ENCODE measurements at regions not wholly inside any gene's neighbourhood (a gene's known extent, or its start where the extent isn't known, plus 50 kb on each side); places are given as distances from the start of the nearest gene placed in this dataset.

- DNase-seq, result no peak
These were observed 1074.1 kb upstream of the AUTS2 start for GRCh38 chr7:68524126-68524525.

DNA sequence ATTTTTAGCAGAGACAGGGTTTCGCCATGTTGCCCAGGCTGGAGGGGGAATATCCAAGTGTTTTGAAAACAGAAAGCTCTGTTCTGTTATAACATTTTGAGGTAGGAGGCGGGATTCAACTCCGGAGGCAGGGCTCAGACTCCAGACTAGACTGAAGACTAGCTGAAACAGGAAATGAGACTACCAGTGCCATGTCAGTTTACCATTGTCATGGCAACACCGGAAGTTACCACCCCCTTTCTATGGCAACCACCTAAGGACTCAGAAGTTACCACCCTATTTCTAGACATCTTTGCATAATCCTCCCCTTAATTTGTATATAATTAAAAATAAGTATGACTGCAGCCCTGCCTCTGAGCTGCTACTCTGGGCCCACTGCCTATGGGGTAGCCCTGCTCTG, 1069.1 kb upstream of the AUTS2 start:
- DNase-seq, result no peak

- DNase-seq, result no peak
These were observed 1063.0 kb upstream of the AUTS2 start for GRCh38 chr7:68535266-68535665.

DNA sequence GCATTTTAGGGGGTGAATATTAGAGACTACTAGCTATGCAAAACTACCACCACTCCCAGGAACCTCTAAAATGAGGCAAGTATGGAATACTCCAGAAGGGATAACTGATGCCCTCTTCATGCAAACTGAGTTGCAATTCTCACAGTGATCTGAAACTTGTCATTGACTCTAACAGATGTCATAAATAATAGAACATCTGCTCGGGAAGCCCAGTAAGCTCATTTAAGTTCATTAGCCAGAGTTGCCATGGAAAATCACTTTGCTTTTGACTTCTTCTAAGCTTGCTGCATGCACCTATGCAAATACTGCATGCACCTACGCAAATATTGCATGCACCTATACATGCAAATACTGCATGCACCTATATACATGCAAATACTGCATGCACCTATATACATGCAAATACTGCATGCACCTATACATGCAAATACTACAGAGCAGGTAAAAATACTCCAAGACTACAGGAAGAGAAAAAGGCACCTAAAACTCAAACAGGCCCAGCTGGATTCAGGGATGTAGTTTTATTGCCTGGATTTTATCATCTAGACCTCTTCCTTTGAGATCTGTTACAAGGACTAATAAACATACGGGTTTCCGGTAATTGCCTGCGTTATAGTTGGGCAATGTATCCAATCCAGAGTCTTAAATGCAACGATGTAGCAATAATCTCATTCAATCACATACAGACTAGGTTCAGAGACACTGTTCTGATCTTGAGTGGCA, 1061.1 kb upstream of the AUTS2 start:
- no peak for DNase-seq

GRCh38 chr7:68537774-68538071, 1060.6 kb upstream of the AUTS2 start:
- no peak for DNase-seq

DNA sequence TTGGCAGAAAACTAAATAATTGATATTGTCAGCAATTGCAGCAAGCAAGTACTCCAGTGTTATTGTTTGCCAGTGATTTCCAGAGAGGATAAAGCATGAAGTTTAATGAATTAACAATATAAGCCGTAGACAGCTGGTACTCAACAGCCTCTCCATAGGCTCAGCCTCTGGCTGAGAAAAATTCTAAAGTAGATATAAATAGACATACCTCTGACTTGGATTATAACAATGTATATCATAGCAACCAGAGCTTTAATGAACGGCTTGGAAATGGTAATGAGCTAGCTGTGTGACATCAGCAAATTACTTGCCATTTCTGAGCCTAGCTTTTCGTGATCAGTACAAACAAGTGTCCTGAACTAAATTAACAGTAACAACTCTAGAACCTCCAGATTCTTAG, 1055.4 kb upstream of the AUTS2 start:
- DNase-seq, result no peak

- no peak for DNase-seq
These were observed 1053.4 kb upstream of the AUTS2 start for GRCh38 chr7:68544851-68545250.

- DNase-seq, result no peak
These were observed 1051.1 kb upstream of the AUTS2 start for GRCh38 chr7:68547181-68547580.

DNA sequence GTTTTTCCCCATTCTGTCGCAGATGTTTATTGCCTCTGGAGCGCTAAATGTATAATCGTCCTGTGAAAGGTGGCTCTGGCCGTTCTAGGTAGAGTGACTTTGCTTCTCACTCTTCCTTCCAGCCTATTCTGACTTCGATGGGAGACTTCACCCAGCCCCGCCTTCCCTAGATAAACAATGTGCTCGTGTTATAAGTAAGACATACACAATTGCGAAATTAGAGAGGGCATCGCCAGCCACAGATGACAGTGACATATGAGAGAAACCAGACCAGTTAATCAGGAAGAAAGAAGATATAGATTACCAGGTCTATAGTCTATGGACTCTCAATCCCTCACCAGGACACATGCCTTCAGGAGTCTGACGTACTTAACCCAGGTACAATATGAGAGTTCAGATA, 1050.5 kb upstream of the AUTS2 start:
- no peak for DNase-seq

DNA sequence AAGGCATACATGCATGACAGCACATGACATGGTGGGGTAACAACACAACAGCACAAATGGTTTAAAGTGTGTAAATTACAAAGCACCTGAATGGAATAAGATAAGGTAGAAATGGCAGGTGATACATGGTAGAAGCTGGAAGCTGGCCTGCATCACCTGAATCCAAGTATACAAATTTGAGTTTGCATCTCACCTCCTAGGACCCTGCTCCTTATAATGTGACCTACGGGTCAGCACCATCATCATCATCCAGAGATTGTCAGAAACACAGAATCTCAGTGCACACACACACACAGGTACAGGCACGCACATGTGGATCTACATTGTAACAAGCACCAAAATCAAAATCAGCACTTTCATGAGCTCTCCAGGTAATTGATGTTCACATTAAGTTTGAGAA, 1048.2 kb upstream of the AUTS2 start:
- DNase-seq, result no peak

DNA sequence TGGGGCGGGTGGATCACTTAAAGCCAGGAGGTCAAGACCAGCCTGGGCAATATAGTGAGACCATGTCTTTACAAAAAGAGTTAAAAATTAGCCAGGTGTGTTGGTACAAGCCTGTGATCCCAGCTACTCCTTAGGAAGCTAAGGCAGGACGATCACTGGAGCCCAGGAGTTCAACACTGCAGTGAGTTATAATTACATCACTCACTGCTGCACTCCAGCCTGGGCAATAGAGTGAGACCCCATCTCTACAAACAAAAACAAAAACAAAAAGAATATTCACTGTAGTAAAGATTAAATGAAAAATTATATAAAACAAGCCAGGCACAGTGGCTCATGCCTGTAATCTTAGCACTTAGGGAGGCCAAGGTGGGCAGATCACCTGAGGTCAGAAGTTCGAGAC, 1047.6 kb upstream of the AUTS2 start:
- no peak for DNase-seq

GRCh38 chr7:68556537-68556936, 1041.7 kb upstream of the AUTS2 start:
- no peak for DNase-seq

GRCh38 chr7:68559518-68559917, 1038.8 kb upstream of the AUTS2 start:
- no peak for DNase-seq

- no peak for DNase-seq
These were observed 1035.9 kb upstream of the AUTS2 start for GRCh38 chr7:68562323-68562899.

GRCh38 chr7:68564306-68565135, 1033.8 kb upstream of the AUTS2 start:
- DNase-seq, result no peak

DNA sequence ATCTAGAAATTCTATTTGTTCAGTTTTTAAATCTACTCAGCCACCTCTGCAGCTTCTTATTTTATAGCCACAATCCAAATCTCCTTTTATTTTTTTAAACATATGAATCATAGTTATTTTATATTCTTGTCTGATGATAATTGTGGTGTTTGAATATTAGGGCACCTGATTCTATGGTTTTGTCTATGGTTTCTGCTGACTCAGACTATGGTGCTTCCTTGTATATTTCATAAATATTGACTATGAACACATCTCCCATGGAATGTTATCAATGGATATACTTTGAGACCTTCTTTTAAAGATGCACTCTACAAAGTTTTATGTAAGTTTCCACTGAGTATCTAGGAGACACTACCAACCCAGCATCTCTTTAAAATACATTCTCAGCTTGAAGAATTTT, 1027.0 kb upstream of the AUTS2 start:
- DNase-seq, result no peak

GRCh38 chr7:68573271-68574005, 1024.8 kb upstream of the AUTS2 start:
- DNase-seq, result no peak

- DNase-seq, result no peak
These were observed 1021.9 kb upstream of the AUTS2 start for GRCh38 chr7:68576366-68576765.

GRCh38 chr7:68581417-68581816, 1016.9 kb upstream of the AUTS2 start:
- DNase-seq, result no peak

DNA sequence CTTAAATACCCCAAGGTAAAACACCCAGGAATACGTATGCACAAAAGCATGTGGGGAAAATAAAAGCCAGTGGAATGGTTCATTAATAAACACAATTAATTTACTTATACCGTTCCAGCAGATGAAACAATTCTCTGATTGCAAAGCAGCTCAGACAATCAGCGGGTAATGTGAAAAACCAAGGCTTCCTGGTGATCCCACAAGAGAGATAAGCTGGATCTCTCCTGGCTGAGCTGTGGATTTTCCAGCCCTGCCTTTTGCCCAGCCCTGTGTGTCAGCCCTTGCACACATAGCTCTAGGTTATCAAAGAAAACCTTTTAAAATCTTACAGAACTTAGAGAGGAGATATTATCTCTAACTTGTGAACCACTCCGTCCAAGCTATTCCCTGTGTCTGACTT, 1010.7 kb upstream of the AUTS2 start:
- no peak for DNase-seq

- DNase-seq, result no peak
These were observed 996.4 kb upstream of the AUTS2 start for GRCh38 chr7:68601826-68602225.

DNA sequence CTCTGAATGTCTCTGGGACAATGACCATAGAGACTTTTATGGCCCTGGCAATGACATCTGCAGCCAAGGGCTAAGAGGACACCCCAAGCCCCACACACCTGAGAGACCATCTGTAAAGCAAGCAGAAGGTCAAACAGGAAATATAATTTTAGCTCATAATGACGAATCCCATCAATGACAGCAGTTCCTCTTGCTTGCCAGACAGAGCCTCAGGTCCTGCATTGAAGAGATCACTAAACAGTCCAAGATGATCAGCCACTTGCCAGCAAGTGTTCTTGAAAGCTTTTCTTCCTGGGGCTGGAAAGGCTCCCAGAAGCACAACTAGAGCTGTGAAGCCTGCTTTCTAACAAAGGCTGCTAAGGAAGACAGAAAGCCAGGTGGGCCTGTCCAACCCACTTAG, 993.7 kb upstream of the AUTS2 start:
- no peak for DNase-seq

DNA sequence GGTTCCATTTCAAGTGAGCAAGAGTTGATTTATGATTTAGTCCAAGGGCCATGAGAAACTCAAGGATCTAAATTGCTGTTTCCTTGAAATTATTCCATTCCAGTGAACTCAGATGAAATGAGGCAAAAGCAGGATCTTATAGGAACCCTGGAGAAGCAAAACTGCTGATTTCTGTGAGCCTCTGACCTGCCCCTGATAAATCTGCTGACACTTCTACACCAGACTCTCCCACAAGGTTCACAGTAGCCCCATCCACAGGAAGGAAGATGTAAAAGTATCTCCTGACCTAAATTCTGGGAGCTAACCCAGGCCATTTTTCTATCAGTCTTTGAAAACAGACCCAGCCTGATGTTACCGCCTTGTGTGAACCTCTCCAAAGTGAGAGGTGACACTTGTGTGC, 987.6 kb upstream of the AUTS2 start:
- no peak for DNase-seq

DNA sequence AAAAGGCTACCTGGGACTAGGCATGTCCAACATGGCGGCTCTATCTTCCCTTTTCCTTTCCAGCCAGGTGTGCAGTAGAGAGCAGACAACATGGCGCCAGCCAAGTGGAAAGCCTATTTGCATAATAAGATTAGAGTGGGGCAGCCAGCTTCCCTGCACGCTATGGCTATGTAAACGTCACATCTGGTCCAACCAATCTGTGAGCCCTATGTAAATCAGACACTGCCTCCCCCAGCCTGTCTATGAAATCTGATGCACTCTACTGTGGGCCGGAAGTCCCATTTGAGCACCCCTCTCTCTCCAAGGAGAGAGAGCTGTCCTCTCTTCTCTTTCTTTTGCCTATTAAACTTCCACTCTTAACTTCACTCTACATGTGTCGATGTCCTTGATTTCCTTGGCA, 984.9 kb upstream of the AUTS2 start:
- DNase-seq, result no peak

Data from GF-D8 (cell line).